HG03354 (cell line): ENCODE measurements at regions not wholly inside any gene's neighbourhood (a gene's known extent, or its start where the extent isn't known, plus 50 kb on each side); places are given as distances from the start of the nearest gene placed in this dataset.
"Not testable (repeated sequence)": the region's sequence is repeated elsewhere in the genome, so short reads cannot be mapped to it uniquely, and the experiment has no call there.

Source experiments
- ATAC-seq: cut with Tn5 transposase; IDR thresholded peaks from one replicate; pipeline ENCODE4 v1.9.1; 2021; ENCODE audit warnings: mild to moderate bottlenecking; ENCODE audit not compliant: unreplicated experiment, poor library complexity, severe bottlenecking

DNA sequence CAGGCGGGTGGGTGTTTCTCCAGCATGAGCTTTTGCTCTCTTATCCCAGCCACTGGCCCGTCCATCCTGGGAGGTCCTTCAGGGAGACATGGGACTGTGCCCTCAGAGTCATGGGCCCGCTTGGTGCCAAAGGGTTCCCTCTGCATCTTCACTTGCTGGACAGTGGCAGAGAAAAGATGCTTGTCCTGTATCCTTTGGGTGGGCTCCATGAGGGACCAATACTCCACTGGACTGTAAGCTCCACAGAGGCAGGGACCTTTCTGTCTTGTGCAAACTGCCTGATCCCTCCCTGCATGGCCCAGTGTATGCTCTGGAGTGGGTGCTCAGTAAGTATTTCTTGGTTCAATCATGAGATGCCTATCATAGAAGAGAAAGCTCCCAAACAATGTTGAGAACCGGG, 184.8 kb upstream of the WSCD1 start:
- ATAC-seq = no peak

DNA sequence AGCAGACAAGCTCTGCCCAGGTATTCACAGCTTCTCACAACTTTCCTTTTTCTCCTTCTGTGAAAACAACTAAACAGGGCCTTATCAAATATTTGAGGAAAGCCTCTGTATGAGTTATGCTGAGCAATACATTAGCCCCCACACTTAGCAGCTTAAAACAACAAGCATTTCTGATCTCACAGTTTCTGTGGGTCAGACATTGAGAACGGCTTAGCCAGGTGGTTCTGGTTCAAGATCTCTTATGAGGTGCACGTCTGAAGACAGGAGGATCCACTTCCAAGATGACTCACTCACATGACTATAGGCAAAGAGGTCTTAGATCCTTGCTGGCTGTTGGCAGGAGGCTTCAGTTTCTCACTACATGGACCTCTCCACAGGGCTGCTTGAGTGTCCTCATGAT, 181.4 kb upstream of the WSCD1 start:
- ATAC-seq = no peak

DNA sequence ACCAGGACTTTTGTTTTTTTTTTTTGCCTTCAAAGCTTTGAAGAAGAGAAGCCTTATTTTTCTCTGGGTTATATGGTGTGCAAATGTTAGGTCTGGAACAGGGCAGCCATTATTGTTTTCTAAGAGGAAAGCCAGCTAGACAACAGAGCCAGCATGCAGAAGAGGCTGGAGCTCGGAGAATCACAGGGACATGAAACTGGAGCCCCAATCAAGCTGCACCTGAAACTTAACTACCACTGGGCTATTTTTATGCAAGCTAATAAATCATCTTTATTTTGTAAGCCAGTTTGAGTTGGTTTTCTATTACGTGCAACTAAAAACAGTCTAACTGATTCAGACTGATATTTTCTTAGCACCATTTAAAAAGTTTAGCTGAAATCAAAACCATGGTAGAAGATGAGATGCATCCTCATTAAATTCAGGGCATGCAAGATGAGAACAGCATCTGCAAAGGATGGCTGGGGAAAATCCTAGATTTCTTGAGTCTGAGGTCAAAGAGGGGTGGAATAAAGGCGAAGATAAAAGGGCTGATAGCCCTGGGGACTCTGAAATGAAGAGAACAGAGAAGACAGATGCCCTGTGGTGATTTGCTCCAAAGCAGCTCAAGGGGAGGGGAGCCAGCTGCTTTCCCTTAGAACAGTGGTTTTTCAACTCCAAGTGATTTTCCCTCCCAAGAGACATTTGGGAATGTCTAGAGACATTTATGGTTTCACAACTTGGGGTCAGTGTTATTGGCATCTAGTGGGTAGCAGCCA, 177.1 kb upstream of the WSCD1 start:
- ATAC-seq = no peak

DNA sequence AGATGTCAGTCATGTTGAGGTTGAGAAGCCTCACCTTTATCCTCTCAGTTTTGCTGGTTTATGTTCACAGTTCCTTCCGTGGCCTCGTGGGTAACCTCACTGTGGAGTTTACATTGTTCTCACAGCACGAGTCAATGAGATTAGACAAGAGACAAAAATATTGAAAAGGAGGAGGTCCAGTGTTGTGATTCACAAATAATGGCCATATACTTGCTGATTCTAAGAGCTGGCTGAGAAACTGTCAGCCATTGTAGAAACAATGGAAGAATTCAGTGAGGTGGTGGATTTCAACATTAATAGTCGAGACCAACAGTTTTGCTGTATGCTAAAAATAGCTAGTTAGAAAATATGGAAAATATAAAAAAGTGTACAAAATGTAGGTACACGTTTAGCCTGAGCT, 176.4 kb upstream of the WSCD1 start:
- no peak for ATAC-seq

DNA sequence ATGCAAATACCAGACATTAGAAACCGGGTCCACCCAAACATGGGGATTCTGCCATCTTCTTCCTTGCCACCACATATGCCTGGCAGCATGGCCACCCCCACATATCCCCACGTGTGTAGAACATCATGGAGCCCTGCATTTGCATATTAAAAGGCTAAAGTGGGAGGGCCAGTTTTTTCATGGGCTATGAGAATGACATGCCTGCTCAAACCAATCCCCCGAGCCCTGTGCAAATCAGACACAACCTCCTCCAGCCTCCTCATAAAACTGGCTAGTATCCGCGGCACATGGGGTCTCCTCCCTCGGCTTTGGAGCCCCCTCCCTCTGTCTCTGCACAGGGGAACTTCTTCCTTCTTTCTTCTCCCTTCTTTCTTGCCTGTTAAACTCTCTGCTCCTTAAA, 174.9 kb upstream of the WSCD1 start:
- no peak for ATAC-seq

DNA sequence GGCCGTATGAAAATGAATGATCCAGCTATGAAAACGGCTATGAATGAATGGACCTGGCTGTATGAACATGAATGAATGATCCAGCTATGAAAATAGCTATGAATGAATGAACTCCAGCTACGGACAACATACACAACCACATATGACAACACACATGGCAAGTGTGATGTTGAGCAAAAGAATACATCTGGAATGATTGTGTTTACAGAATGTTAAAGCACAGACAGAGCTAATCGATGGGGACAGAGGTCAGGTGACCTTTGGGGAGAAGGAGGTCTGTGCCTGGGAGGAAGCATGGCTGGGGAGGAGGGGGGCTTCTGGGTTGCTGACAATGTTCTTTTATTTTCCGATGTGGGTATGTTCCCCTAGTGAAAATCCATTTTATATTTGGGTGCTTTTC, 174.0 kb upstream of the WSCD1 start:
- ATAC-seq = no peak

DNA sequence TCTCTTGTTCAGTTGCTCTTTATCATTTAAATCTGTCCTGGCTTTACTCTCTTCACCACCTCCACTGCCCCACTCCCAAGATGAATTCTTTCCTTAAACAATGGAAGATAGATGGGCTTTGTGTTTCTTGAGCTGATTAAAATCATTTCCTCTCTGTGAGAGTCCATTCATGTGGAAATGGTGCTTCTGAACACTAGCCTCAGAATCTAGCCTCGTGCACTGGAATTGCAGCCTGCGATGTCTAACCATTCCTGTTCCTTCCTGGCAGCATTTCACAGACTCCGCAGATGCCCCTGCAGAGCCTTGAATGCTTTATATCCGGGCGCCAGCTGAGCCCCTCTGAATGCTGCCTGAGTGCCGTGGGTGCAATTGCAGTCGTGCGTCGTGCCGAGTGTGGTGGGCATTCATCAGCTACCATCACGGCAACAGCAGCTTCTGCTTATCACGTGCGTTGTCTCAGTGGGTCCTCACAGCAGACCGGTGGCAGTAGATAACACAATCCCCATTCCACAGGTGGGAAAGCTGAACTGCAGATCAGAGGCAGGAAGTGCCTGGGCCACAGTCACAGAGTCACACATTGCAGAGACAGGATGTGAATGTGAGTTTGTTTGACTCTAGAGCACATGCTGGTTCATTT, 172.8 kb upstream of the WSCD1 start:
- no peak for ATAC-seq

DNA sequence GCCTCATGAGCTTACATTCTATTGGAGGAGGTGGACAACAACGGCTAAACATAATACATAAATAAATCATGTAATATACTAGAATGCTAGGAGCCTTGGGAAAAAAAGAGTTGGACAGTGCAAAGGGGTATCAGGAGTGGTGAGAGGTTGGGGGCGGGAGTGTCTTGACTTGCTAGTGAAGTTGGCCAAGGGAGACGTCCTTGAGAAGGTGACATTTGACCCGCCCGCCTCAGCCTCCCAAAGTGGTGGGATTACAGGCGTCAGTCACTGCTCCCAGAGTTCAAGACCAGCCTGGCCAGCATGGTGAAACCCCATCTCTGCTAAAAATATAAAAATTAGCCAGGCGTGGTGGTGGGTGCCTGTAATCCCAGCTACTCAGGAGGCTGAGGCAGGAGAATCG, 172.2 kb upstream of the WSCD1 start:
- not testable (repeated sequence) for ATAC-seq

DNA sequence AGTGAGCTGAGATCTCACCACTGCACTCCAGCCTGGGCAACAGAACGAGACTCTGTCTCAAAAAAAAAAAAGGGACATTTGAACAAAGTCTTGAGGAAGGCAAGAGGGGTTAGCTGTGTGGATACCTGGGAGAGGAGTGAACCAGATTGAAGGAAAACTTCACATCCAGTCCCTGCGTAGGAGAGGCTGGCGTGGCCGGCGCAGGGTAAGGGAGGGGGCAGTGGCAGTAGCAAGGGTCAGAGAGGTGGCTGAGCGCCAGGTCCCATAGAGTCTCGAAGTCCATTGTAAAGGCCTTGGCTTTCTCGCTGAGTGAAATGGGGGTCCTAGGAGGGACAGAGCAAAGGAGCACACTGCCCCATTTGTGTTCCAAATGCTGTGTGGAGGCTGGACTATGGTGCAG, 171.8 kb upstream of the WSCD1 start:
- ATAC-seq = no peak

DNA sequence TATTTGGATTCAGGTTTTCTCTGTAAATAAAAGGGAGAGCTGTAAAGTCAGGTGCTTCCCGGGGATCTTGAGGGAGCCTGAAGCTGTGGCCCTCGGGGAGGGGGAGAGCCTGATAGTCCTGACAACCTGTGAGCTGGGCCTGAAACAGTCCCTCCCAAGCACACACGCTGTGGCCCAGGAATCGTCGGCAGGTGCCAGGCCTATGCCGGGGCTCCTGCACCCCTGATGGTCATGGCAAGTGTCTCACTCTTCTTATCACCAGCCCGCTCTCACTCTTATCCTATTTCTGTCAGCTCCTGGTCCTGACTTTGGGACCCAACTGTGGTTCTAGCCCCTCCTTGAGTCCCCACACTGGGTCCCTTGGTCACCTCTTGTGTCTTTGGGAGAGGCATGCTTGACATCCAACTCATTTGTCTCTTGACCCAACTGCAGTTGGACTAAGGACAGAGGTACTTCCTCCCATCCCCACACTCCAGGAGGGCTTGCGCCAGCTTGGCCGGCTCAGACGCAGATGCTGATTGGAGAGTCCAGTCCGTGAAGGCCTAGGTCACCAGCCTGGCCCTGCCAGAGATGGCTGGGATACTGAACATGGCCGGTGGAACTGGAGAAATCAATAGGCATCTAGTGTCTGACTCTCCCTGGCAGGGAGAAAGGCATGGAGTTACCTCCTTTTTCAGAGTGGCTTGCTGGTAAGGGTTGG, 170.5 kb upstream of the WSCD1 start:
- no peak for ATAC-seq

DNA sequence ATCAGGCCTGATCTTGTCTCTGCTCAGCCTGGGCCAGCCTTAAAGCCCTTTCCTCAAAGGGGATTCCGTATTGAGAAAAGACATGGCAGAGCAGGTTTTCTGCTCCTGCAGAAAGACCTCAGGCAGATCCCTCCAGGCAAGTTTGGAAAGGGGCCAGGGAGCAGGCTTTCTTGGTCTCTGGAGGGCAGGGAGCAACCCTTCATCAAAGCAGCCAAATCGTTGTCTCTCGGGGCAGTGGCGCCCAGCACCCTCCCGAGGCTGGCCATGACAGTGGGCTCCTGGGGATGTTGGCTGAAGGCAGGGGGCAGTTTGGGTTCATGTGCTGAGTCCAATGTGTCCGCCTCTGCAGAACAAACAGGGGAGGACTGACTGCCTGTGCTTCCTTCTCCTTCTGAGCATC, 168.4 kb upstream of the WSCD1 start:
- no peak for ATAC-seq

DNA sequence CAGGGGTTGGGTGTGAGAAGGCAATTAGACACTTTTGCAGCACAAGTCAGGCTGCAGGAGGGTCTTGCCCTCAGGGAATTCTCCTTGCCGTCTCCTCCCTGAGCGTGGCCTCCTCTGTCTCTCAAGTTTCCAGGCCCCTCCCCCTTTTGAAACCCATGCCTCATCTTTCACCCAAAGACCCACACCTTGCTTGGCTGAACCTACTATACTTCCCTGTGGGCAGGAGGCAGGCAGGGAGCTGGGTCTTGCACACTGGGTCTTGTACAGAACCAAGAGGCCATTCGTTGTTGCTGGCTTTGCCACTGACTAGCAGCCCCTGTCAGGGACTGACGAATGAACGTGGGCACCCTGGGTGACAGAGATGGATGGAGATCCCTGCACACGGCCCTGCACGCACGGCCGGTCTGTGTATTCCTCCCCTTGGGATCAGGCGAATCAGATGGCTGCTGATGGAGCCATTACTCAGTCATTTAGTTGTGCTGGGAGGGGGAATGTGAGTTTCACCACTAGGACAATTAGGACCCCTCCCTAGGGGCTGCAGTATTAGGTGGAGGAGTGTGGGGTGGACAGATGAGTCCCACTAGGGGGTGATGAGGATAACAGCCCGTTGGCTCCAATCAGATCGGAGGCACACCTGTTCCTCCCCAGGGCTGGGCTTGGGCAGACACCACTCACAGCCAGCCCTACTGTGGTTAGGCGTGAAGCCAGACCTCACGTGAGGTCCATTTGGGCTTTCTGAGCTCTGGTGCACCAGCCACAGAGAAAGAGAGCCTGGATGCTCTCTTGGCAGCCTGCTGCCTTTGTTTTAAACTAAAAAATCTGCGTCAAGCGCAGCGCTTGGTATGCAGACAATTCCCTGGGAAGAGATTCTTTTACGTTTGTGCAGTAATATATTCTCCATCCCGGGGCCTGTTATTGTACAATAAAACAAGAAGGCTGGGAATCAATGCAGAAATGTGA, 167.7 kb upstream of the WSCD1 start:
- ATAC-seq = no peak

DNA sequence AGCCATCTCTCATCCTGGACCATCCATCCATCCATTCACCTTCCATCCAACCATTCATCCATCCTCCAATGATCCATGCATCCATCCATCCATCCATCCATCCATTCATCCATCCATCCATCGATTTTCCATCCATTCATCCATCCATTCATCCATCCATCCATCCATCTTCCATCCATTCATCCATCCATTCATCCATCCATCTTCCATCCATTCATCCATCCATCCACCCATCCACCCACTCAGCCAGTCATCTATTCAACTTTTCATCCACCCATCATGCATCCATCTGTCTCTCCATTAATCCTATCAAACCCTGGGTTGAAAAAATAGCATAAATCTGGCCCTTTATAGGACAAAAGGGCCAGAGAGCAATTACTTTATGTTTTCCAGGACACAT, 158.3 kb upstream of the WSCD1 start:
- ATAC-seq = no peak

DNA sequence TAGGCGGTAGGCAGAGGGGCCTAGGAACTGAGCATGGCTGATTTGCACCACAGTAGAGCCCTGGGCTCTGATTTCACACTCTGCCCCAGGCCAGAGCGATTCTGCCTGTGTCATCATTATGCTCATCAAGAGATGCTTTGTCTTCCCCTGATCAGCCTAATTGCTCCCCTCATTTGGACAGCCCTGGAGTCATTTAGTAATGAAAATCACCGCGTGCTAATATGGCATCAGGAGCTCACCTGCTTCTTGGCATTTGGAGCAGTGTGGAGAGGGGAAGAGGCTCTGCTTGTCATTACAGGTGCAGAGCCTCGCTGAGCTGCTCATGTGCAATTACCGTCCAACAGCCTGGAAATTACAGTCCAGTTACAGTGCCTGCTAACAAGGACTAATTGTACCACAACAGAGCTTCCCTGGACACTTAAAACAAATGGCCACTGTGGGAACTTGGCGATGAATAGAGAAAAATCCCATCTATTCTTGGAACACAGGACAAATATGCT, 157.1 kb upstream of the WSCD1 start:
- no peak for ATAC-seq

DNA sequence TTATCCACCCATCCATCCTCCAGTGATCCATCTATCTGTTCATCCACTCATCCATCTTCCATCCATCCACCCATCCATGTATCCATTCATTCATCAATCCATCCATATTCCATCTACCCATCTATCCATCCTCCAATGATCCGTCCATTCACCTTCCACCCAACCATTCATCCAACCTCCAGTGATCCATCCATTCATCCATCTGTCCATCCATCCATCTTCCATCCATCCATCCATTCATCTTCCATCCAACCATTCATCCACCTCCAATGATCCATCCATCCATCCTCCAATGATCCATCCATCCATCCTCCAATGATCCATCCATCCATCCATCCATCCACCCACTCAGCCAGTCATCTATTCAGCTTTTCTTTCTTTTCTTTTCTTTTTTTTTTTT, 156.5 kb upstream of the WSCD1 start:
- no peak for ATAC-seq

DNA sequence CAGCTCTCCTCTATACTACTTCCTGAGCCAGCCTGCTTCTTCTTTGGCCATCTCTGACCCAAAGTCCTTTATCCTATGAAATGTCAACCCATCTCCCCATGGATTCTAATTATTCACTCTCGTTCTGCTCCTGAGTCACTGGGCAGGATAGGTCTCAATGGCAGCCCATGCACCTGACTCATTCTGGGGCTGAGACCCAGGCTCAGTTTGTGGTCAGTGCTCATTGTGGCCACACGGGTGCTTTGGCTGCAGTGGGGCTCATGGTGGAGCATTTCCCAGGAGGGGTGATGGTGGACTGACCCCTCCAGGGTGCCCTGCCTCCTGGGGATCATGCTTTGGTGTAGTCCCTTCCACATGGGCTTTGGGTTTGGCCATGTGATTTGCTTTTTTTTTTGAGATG, 154.8 kb upstream of the WSCD1 start:
- ATAC-seq = no peak

DNA sequence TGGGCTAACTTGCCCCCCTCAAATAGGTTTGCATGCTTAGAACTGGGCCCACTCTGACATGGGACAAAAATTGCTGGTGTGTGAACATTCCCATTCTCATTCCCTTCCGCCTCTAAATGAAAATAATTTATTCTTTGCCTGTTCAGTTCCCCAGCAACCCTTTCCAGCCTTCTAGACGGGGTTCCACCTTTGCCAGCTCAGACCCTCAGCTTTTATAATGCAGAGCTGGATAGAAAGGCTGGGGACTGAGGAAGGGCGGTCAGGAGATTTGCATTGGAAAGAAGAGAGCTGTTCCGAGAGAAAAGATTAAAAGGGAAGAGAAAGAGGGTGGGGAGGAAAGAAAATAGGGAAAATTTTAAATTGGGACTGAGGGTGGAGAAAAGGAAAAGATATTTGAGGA, 151.1 kb upstream of the WSCD1 start:
- no peak for ATAC-seq

DNA sequence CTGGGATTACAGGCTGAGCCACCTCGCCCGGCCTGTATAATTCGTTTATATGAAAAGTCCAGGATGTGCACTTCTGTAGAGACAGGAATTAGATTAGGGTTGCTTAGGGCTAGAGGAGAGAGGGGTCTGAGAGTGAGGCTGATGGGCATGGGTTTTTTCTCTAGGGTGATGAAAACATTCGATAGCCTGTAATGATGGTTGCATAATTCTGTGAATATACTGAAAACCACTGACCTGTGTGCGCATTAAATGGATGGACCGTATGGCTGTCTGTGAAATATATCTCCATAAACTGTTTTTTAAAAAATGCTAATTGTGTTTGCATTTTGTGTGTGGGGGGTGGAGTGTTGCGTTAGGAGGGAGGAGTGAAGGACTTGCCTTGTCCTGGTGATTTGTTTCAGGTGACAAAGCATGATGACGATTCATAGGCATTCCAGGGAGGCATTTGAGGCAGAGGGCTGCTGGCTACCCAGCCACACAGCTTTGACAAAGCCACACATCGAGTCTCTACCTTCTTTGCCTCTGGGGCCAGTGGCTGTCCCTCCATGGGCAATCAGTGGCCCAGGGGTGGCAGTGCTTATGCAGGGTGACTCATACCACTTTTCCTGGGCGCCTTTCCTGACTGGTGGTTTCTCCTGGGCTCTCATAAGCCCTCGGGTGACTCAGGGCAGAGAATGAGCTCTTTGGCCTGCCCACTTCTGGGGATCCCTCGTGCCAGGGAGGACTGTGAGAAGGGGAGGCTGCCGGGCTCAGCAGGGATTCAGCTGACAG, 148.5 kb upstream of the WSCD1 start:
- ATAC-seq = no peak

DNA sequence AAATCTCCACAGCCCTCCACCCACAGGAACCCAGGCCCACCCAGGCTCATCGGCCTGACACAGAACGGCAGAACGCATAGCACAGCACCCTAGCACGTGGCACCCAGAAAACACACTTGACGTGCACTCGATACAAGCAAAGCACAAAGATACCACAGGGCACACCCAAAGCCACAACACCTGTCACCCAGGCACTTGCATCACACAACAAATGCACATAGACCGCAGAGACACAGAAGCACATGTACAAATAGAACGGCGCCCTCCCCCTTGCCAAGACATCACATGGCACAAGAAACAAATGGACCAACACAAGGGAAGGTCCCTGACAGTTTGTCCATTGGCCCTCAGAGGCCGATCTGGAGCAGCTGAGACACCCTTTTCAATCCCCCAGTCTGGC, 147.7 kb upstream of the WSCD1 start:
- ATAC-seq = no peak
